Type B pancreatic cell (in vitro differentiated cells): ENCODE measurements at regions not wholly inside any gene's neighbourhood (a gene's known extent, or its start where the extent isn't known, plus 50 kb on each side); places are given as distances from the start of the nearest gene placed in this dataset.

Source experiments
- DNase-seq: peaks from one replicate; pipeline ENCODE4 v3.0.0; 2021; ENCODE audit warnings: mixed read lengths; ENCODE audit not compliant: unreplicated experiment; ENCODE audit errors: extremely low spot score
- H3K27ac Mint-ChIP-seq: 2 replicates; pipeline ENCODE4 v1.8.0; 2021; ENCODE audit warnings: mild to moderate bottlenecking, mixed read lengths
- H3K27me3 Mint-ChIP-seq: 2 replicates; pipeline ENCODE4 v1.8.0; 2021; ENCODE audit warnings: mixed read lengths
- H3K36me3 Mint-ChIP-seq: 2 replicates; pipeline ENCODE4 v1.8.0; 2021; ENCODE audit warnings: mixed read lengths
- H3K4me1 Mint-ChIP-seq: one replicate; pipeline ENCODE4 v1.8.0; 2021; ENCODE audit warnings: mixed read lengths; ENCODE audit not compliant: unreplicated experiment
- H3K4me3 Mint-ChIP-seq: 2 replicates; pipeline ENCODE4 v1.8.0; 2021; ENCODE audit warnings: mild to moderate bottlenecking, mixed read lengths
- H3K9me3 Mint-ChIP-seq: 2 replicates; pipeline ENCODE4 v1.8.0; 2021; ENCODE audit warnings: mixed read lengths
- CTCF ChIP-seq: fragments of 200-600 bp; sonication (generic); conservative IDR thresholded peaks from 2 replicates; pipeline ENCODE4 v1.5.0; 2021; ENCODE audit warnings: antibody characterized with exemption, mild to moderate bottlenecking

GRCh38 chr15:95884276-95884675 is 446.2 kb upstream of the NR2F2 start:
- peaks cover 12% of the 10 kb centered on the region for H3K4me1 Mint-ChIP-seq
- H3K9me3 Mint-ChIP-seq = peaks cover 5% of the 10 kb centered on the region
- H3K27me3 Mint-ChIP-seq = no peaks in the 10 kb centered on the region
- H3K4me3 Mint-ChIP-seq = no peak overlapping the region
- TF ChIP-seq CTCF = no peak
- no peak for DNase-seq
- no peak overlapping the region for H3K27ac Mint-ChIP-seq
- peaks cover 7% of the 10 kb centered on the region for H3K36me3 Mint-ChIP-seq

GRCh38 chr15:95887666-95888390 is 442.7 kb upstream of the NR2F2 start:
- peaks cover 12% of the 10 kb centered on the region for H3K4me1 Mint-ChIP-seq
- TF ChIP-seq CTCF = no peak
- peaks cover 4% of the 10 kb centered on the region for H3K36me3 Mint-ChIP-seq
- no peak for DNase-seq
- H3K27me3 Mint-ChIP-seq = no peaks in the 10 kb centered on the region
- no peak overlapping the region for H3K4me3 Mint-ChIP-seq
- peaks cover 6% of the 10 kb centered on the region for H3K9me3 Mint-ChIP-seq
- H3K27ac Mint-ChIP-seq = no peak overlapping the region

GRCh38 chr15:95888762-95889161 is 441.7 kb upstream of the NR2F2 start:
- peaks cover 4% of the 10 kb centered on the region for H3K36me3 Mint-ChIP-seq
- H3K27me3 Mint-ChIP-seq = no peaks in the 10 kb centered on the region
- DNase-seq = no peak
- H3K27ac Mint-ChIP-seq = no peak overlapping the region
- peaks cover 5% of the 10 kb centered on the region for H3K4me1 Mint-ChIP-seq
- peaks cover 6% of the 10 kb centered on the region for H3K9me3 Mint-ChIP-seq
- no peak overlapping the region for H3K4me3 Mint-ChIP-seq
- TF ChIP-seq CTCF = no peak

GRCh38 chr15:95894407-95894956 is 436.0 kb upstream of the NR2F2 start:
- peaks cover 31% of the 10 kb centered on the region for H3K4me1 Mint-ChIP-seq
- DNase-seq = no peak
- H3K27ac Mint-ChIP-seq = peak overlapping the region; percentile 29
- peaks cover 4% of the 10 kb centered on the region for H3K36me3 Mint-ChIP-seq
- TF ChIP-seq CTCF = no peak
- H3K9me3 Mint-ChIP-seq = peaks cover 6% of the 10 kb centered on the region
- peak overlapping the region; percentile 8 for H3K4me3 Mint-ChIP-seq
- H3K27me3 Mint-ChIP-seq = no peaks in the 10 kb centered on the region

GRCh38 chr15:95895508-95895907 is 435.0 kb upstream of the NR2F2 start:
- Mint-ChIP-seq H3K36me3 (peaks cover 4% of the 10 kb centered on the region), H3K27ac (peak overlapping the region; percentile 56), H3K4me1 (peaks cover 31% of the 10 kb centered on the region), H3K9me3 (peaks cover 4% of the 10 kb centered on the region), H3K27me3 (no peaks in the 10 kb centered on the region), H3K4me3 (no peak overlapping the region)
- no peak for DNase-seq
- no peak for TF ChIP-seq CTCF
